ENCODE measurements at regions not wholly inside any gene's neighbourhood (a gene's known extent, or its start where the extent isn't known, plus 50 kb on each side); places are given as distances from the start of the nearest gene placed in this dataset.

DNA sequence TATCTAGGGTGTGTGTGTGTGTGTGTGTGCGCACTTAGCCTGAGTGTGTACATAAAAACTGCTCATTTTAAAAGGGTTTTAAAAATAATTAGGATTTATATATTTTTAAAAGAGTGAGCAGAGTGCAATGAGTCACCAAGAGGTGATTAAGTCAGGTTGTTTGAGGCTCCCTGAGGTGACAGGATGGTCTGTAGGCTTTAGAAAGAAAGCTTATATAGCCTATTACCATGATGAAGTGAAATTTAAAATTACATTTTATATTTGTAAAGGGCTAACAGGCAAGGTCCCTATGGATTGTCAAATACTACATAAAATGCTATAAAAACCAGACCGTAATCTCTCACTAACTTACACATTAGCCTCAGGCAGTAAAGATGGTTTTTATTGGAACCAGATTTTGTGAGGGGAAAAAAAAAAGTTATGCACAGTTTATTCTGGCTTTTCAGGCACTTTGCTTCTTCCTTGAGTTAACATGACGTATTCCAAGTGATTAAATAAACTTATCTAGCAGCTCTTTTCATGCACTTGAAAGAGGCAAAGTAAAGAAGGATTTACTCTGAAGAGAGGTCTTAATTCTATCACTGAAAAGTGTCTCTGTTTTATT lies 711.7 kb upstream of the PTBP2 start:
- intact Hi-C loops (cut with DNase I), result no loop called here
- DNase-seq (ENCODE audit: low spot score), result no peak

DNA sequence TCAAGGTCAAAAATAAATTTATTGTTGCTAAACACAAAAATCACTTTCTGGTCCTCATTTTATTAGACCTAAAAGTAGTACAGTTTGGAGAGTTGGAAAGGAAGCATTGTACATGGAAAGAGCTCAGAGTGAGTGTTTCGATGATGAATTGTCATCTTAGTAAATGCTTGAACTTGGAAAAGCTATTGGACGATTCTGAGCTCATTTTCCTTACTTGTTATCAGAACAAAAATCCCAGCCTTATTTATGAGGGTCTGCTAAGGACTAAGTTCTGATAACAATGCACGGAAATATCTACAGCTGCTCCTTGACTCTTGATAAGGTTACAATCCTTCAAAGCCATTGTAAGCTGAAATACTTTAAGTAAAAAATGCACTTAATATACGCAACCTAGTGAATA lies 710.0 kb upstream of the PTBP2 start:
- DNase-seq (ENCODE audit: low spot score), result no peak
- intact Hi-C loops (cut with DNase I), result no loop called here

DNA sequence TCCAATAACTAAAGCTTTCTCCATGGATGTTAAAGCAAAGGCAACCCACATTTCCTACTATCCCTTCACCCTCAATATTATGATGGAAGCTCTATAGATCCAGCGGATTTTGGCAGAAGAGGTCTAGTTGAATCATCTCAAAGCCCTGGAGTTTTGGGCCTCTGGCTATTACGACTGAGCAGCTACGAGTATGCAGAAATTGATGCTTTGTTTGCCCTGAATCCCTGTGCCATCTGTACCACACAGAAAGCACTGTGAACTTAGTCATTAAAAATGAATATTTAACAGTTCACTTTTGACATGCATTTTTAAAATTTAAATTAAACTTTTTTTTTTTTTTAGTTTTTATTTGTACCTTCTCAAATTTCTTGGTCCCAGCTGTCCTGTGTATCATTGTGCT lies 705.4 kb upstream of the PTBP2 start:
- intact Hi-C loops (cut with DNase I), result no loop called here
- DNase-seq (ENCODE audit: low spot score), result no peak

DNA sequence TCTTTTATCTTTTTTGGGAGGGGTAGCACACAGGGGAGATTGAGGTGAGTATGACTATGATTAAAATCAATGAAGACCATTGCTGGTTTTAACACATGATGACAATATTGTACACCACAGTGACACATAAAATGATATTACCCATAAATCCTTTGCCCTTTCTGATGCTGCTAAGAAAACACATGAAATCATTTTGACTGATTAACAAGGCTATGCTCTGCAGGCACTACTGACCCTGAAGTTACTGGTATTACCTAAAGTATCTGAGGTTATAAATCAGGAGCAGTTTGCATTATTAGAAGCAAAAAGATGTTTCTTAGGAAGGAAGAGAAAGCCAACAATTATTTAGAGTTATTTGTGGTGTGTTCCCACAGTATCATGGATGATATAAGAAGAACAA lies 701.2 kb upstream of the PTBP2 start:
- DNase-seq (ENCODE audit: low spot score), result no peak
- intact Hi-C loops (cut with DNase I), result no loop called here

DNA sequence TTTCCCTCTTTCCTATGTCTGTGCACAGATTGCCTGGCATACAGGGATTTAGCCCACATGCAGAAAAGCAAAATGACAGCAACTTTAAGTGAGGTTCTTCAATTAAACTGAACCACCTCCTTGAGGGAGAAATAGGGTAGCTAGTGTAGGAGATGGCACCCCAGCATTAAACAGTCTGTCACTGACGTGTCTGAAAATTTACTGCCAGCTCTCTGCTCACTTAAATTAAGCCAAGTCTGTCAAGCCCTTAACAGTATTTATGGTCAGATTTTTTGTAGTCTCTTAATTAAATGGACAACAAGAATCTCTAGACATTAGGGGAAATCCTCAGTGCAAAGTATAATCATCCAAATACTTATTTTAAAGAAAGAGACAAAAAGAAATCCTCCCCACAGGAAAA lies 696.5 kb upstream of the PTBP2 start:
- intact Hi-C loops (cut with DNase I), result no loop called here
- no peak for DNase-seq (ENCODE audit: low spot score)

DNA sequence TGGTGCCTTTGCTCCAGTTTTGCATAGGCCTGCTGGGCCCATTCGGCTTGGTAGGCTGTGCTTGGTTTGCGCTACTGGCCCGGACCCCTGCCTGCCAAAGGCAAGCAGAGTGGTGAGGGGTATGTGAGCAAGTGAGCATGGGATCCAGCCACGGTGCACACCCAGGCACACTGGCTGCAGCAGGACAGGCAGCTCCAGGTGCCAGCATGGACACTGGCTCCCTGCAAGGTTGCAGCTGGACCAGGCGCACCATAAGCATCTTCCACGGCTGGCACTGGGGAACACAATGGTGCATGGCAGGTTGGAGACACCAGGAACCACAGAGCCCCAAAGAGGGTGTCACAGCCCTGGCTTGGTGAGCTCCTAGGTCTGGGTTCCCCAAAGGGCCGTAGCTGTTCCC lies 693.5 kb upstream of the PTBP2 start:
- no peak for DNase-seq (ENCODE audit: low spot score)
- intact Hi-C loops (cut with DNase I), result no loop called here

DNA sequence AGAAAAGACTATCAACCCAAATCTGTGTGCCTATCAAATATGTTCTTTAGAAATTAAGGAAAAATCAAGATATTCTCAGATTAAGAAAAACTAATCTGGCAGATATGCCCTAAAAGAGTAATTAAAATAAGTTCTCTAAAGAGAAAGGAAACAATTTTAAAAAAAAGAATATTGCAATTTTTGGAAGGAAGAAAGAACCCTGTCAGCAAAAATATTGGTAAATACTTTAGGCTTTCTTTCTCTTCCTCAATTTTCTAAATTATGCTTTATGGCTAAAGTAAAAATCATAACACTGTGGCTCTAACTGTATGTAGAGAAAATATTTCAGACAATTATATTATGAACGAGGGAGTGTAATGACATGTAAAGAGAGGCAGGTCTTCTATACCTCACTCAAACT lies 691.3 kb upstream of the PTBP2 start:
- intact Hi-C loops (cut with DNase I), result no loop called here
- no peak for DNase-seq (ENCODE audit: low spot score)

DNA sequence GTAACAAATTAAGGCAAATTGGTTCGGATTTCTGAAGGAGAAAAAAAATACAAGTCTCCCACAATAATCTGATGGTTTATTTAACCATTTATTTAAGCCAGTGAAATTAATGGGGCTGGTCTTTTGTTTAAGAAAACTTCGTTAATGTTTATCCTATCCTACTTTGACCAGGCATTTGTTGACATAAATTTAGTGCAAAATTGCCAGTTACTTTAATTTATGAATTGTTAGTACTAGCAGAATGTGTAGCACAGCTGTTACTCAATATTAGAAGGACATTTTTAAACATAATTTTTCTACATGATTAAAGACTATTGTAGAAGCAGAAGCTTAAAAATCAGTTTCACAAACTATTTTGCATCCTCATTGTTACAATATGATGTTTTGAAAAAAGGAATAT lies 687.6 kb upstream of the PTBP2 start:
- intact Hi-C loops (cut with DNase I), result no loop called here
- no peak for DNase-seq (ENCODE audit: low spot score)

DNA sequence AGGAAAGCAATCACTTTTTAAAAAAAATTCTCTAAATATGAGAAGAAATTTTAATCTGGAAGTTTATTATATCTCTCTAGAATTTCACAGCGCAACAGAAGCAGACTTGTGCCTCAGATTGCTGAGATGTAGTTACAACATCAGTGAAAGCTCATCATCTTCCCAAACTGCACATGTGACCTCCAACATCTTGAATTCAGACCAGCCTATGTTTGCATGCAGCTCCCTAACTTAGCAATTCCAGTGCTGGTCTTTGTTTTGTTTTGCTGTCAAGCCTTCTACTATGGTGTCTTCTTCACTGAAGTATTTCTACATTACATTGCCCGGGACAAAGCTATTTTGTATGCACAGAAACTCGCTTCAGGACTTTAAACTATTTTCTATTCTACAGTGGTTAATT lies 684.8 kb upstream of the PTBP2 start:
- DNase-seq (ENCODE audit: low spot score), result no peak
- intact Hi-C loops (cut with DNase I), result no loop called here

DNA sequence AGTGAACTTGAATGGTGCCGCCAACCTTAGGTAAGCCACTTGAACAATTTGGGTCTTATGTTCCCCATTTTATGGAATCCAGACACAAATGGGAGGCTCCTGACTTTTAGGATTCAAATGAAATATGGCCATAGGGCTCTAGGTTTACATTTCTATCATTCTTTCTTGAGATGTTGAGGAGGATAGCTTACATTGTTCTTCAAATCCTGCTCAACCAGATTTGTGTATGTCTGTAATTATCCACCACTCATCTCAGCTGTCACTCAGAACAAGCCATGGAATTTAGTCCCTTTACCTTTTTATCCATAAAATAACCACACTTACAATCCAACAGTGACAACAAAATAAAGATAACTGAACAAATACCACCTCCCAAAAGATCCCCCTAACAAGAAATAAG lies 682.9 kb upstream of the PTBP2 start:
- DNase-seq (ENCODE audit: low spot score), result no peak
- intact Hi-C loops (cut with DNase I), result no loop called here

DNA sequence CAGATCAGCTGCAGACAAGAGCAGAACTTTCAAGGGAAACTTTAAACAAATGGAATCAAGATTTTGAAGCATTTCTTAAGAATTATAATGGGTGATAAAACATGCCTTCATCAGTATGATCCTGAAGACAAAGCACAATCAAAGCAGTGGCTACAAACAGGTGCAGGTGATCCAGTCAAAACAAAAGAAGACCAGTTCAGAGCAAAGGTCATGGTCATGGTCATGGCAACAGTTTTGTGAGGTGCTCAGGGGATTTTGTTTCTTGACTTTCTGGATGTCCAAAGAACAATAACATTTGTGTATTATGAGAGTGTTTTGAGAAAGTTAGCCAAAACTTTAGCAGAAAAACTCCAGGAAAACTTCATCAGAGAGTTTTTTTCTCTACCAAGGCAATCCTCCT lies 681.7 kb upstream of the PTBP2 start:
- DNase-seq (ENCODE audit: low spot score), result no peak
- intact Hi-C loops (cut with DNase I), result no loop called here

DNA sequence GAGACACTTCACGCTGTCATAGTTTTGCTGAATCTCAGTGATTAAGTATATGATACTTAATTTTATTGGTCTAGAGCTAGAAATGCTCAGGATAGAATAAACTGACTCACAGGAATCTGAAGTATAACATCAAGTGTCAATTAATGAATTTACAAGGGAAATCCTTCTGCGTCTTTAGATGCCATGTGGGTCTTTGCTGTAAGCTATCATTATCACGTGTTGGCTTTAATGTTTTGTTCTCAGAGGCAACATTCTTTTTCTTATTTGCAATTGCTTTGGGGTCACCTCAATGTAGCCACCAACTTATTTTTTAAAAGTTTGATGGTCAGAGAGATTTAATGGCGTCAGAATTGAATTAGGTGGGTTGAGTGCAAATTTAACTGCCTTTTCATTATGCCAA lies 680.1 kb upstream of the PTBP2 start:
- DNase-seq (ENCODE audit: low spot score), result no peak
- intact Hi-C loops (cut with DNase I), result no loop called here

DNA sequence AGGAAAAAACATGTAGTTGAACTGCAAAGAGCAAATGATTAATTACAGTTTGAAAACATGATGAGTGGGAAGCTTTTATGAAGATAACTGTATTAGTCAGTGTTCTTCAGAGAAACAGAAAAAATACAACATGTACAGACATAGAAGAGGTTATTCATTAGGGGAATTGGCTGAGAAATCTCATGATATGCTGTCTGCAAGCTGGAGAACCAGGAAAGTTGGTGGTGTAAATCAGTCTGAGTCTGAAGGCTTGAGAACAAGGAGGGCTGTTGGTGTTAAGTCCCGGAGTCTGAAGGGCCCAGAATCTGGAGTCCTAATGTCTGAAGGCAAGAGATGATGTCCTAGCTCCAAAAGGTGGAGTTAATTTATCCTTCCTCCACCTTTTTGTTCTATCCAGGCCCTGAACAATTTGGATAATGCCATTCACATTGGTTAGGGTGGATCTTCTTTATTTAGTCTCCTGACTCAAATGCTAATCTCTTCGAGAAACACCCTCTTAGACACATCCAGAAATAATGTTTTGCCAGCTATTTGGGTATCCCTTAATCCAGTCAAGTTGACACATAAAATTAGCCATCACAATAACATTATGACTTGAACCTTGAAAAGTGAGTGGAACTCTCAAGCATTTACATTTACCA lies 672.9 kb upstream of the PTBP2 start:
- DNase-seq (ENCODE audit: low spot score), result no peak
- intact Hi-C loops (cut with DNase I), result no loop called here

DNA sequence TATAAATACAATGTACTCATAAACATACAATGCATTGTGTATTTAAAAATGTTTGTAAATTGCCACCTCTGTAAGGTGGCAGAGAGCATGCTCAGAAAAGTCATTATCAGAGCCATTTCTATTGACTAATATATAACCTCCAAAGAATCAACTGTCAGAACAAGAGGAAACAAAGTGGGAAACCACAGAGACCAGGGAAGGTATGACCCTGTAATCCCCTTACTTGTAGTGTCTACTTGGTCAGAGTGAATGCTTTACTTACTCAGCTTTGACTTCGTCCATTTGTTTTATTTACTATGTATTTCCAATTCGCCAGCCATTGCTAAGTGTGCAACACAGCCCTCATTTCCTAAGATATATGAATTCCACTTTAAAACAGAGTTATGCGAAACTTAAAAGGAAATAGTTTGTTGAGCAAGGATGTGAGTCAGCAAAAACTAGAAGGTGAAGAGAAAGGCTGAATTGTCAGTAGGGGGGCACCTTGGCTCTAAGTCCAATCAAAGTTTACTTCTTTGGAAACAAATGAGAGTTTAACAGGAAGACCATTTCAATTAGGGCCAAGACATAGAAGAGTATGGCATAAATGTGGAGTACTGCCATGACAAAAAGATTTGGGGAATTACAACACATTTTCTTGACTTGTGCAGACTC lies 671.7 kb upstream of the PTBP2 start:
- intact Hi-C loops (cut with DNase I), result no loop called here
- no peak for DNase-seq (ENCODE audit: low spot score)

DNA sequence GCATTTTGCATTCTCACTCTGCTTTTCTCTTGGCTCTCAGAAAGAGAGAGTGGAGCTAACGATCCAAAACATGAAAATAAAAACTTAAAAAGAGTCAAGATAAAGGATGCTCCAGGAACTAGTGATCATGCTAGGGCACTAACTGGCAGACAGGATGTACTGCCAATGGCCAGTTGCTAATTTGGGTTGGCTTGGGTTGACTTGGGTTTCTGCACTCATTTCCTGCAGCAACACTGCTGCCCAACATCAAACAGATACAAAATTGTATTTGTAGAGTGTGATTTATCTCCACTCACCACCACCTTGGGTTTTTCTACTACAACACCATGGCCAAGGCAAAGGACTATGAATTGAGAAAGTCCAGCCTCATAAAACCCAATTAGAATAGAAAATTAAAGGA lies 662.3 kb upstream of the PTBP2 start:
- no peak for DNase-seq (ENCODE audit: low spot score)
- intact Hi-C loops (cut with DNase I), result no loop called here

DNA sequence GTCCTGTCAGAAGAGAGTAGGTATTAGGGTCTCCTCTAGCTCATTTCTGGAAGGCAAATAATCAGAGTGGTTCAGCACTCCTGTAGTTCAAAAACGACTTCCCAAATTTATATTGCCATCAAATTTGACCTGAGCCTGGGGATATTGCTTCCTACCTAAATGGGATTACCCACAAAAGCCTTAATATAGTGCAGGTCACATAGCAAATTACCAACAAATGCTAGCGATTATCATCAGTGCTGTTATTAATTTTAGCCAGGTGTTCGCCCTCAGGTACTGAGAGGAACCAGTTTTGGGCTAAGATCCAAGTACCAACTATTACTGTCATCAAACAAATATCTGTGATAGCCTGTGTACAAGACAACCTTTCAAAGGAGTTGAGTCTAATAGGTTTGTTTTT lies 661.8 kb upstream of the PTBP2 start:
- intact Hi-C loops (cut with DNase I), result no loop called here
- DNase-seq (ENCODE audit: low spot score), result no peak

DNA sequence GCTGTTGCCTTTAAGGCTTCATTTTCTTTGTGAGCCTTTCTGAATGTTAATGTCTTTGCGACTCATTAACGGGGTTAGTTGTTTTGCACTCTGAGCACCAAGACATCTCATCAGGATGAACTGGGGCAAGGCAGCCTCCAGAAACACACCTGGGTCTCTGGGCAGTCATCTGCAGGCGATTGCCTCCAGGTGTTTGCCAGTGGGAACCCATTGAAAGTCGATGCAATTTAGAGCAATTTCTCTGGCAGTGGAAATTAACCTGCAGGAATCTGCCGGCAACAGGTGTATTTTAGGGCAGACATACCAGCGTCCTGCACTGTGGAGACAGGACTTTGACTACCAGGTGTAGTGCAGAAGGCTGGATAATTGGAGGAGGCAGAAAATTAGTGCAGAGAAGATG lies 661.0 kb upstream of the PTBP2 start:
- no peak for DNase-seq (ENCODE audit: low spot score)
- intact Hi-C loops (cut with DNase I), result no loop called here

DNA sequence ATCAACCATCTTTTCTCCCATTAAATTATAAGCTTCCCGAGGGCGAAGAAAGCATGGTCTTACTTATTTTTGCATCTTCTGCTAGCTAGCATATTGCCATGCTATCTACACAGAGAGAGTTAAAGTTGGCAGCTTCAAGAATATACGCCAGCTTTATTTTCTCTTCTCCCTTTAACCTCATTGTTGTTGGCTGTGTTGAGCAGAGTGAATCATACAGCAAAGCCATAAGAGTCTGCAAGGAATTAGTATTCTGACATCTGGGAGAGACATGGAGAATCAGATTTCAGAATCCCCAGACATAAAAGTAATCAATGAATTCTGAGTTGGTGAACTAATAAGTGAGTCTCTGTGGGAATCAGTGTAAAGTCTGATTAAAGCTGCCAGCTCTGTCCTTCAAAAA lies 649.6 kb upstream of the PTBP2 start:
- intact Hi-C loops (cut with DNase I), result no loop called here
- DNase-seq (ENCODE audit: low spot score), result no peak

DNA sequence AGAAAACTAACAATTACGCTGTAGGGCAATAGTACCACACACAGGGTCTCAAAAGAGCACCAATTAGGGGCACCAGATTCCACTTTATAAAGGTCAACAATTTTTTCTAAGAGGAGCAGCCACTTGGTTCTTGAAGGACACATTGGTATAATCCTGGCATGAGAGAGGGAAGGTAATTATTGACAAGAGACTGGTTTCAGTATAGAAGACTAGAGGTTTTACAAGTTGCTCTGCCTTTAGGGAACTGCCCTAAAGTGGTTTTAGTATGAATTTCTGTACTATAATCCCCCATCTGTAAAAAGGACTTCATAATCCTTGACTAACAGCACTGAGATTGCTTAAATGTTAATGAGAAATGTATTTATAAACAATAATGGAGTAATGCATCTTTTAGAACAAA lies 648.5 kb upstream of the PTBP2 start:
- no peak for DNase-seq (ENCODE audit: low spot score)
- intact Hi-C loops (cut with DNase I), result no loop called here

DNA sequence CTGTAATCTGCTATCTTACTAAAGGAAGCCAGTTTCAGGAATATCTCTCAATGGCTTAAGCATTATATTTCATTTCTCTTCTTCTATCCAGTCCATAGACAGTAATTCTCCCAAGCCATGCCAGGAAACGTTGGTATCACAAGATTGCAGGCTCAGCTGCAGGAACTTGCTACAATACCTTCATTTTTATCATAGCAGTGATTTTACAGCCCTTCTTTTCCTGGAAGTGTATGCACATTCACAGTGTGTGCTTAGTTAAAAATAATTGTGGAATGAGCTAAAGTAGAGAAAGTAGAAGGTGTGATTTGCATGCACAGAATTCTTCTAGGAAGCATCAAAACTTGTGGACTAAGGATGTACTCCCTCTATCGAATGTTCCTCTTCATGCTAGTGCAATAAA lies 647.2 kb upstream of the PTBP2 start:
- intact Hi-C loops (cut with DNase I), result no loop called here
- no peak for DNase-seq (ENCODE audit: low spot score)

DNA sequence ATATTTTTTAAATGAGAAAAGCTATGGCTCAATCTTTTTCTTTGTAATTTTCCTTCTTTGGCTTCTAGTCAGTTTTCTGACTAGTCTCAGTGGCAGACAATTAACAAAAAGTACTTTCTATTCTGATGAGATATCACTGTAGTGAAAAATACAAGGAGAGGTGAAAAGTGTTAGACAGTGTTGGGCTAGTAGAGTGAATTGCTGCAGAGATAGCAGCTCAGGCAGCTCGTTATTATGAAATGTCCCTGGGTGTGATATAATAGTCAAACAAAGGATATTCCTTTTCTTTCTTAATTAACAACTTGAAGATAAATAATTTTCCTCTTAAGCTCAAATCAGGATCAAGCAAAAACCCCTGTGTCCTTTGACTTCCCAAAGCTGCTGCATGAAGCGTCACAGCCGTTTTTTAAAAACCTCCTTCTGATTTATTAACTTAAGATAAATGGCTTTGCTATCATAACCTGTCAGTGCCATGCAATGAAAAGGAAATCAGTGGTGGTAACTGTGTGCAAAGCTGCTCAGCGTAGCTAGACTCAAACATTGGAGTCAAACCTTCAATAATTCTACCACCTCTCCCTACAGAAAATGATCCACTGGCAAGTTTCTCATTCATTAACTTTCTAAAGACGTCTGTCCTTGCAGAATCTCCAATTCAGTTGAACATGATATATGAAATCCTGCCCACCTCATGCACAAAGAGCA lies 646.6 kb upstream of the PTBP2 start:
- DNase-seq (ENCODE audit: low spot score), result no peak

More for the DNA sequence above, 646.6 kb upstream of the PTBP2 start:
- intact Hi-C loops (cut with DNase I), result no loop called here

Data from cardiac septum (tissue), 1 donor.